Caco-2 (cell line): ENCODE measurements at regions not wholly inside any gene's neighbourhood (a gene's known extent, or its start where the extent isn't known, plus 50 kb on each side); places are given as distances from the start of the nearest gene placed in this dataset.

Source experiments
- BruUV-seq: library from RNA; stranded (reverse); fragments of 400-500 nt; replicated peaks from 2 replicates; lab custom pipeline; 2021; lab: Mats Ljungman, UMichigan
- CTCF ChIA-PET: fragments of 300-600 bp; sonication (Branson Sonifier 250); formaldehyde crosslinking; loops from one replicate; lab custom pipeline; 2022; ENCODE audit warnings: antibody characterized with exemption; lab: Charles Lee
- POLR2A ChIA-PET: fragments of 300-600 bp; sonication (Branson Sonifier 250); formaldehyde crosslinking; loops from one replicate; lab custom pipeline; 2022; ENCODE audit warnings: antibody characterized with exemption; lab: Charles Lee
- DNase-seq, 2 experiments: peaks; one replicate each; pipeline versions ENCODE4 v3.0.0 to v3.0.0-alpha.2; 2020 to 2022
- H3K27me3 ChIP-seq: replicated peaks from 2 replicates; pipeline ENCODE4 v1.6.0; 2011; ENCODE audit warnings: low read length; ENCODE audit not compliant: control insufficient read depth, insufficient read depth
- H3K36me3 ChIP-seq: 2 replicates; pipeline ENCODE4 v1.5.1; 2011; ENCODE audit warnings: low read length; ENCODE audit not compliant: control insufficient read depth, insufficient read depth
- H3K4me1 ChIP-seq: fragments of 250-450 bp; sonication (Bioruptor Pico); 2 replicates; pipeline ENCODE4 v1.5.1; 2020; ENCODE audit warnings: mild to moderate bottlenecking
- H3K4me3 ChIP-seq: 2 replicates; pipeline ENCODE4 v1.5.1; 2011; ENCODE audit warnings: low read depth, mild to moderate bottlenecking, control low read depth, low read length
- H3K9me3 ChIP-seq: fragments of 250-450 bp; sonication (Bioruptor Pico); 2 replicates; pipeline ENCODE4 v1.5.1; 2020; ENCODE audit warnings: mild to moderate bottlenecking, moderate library complexity
- H3K27ac Mint-ChIP-seq: one replicate; pipeline ENCODE4 v1.8.0; 2022; ENCODE audit warnings: mixed read lengths; ENCODE audit not compliant: unreplicated experiment
- H3K27me3 Mint-ChIP-seq: one replicate; pipeline ENCODE4 v1.8.0; 2022; ENCODE audit warnings: mixed read lengths; ENCODE audit not compliant: insufficient read depth, unreplicated experiment
- H3K36me3 Mint-ChIP-seq: one replicate; pipeline ENCODE4 v1.8.0; 2022; ENCODE audit warnings: mild to moderate bottlenecking, mixed read lengths; ENCODE audit not compliant: insufficient read depth, unreplicated experiment
- H3K4me1 Mint-ChIP-seq: one replicate; pipeline ENCODE4 v1.8.0; 2022; ENCODE audit warnings: low read depth, mixed read lengths; ENCODE audit not compliant: unreplicated experiment
- H3K4me3 Mint-ChIP-seq: one replicate; pipeline ENCODE4 v1.8.0; 2022; ENCODE audit warnings: mild to moderate bottlenecking, moderate library complexity, mixed read lengths; ENCODE audit not compliant: unreplicated experiment
- H3K9me3 Mint-ChIP-seq: one replicate; pipeline ENCODE4 v1.8.0; 2022; ENCODE audit warnings: mixed read lengths; ENCODE audit not compliant: unreplicated experiment
- intact Hi-C: fragments of 100-400 bp; cut with micrococcal nuclease; formaldehyde crosslinking; loops from one replicate; pipeline ENCODE4 v1.10.0; 2022; ENCODE audit not compliant: unreplicated experiment
- TF ChIP-seq, protein P1 (sequence below), 2 experiments: fragments of 200-600 bp in 1 of 2; IDR thresholded peaks; 1 replicate in 1 of 2; 2 replicates in 1 of 2; pipeline versions ENCODE4 v1.5.1 to v1.8.0; 2011 to 2022; ENCODE audit warnings: antibody characterized with exemption in 1 of 2, control low read depth in 1 of 2, inconsistent platforms in 1 of 2, low read depth in 1 of 2, low read length in 1 of 2, mild to moderate bottlenecking in 1 of 2, moderate library complexity in 1 of 2; ENCODE audit not compliant: insufficient read depth in 1 of 2, severe bottlenecking in 1 of 2, unreplicated experiment in 1 of 2

GRCh38 chr5:91706785-91707520 lies 323.8 kb upstream of the ARRDC3 start:
- Histone ChIP-seq H3K9me3 (no peaks in the 10 kb centered on the region), H3K4me1 (no peaks in the 10 kb centered on the region), H3K4me3 (no peak overlapping the region), H3K36me3 (no peaks in the 10 kb centered on the region), H3K27me3 (no peaks in the 10 kb centered on the region)
- BruUV-seq: no TSS peak
- Mint-ChIP-seq H3K36me3 (no peaks in the 10 kb centered on the region), H3K4me3 (no peak overlapping the region), H3K27ac (no peak overlapping the region), H3K9me3 (no peaks in the 10 kb centered on the region), H3K4me1 (no peaks in the 10 kb centered on the region), H3K27me3 (peaks cover 13% of the 10 kb centered on the region)
- CTCF ChIA-PET: no interaction called here
- POLR2A ChIA-PET: no interaction called here
- no peak for DNase-seq
- TF ChIP-seq, protein P1, sequence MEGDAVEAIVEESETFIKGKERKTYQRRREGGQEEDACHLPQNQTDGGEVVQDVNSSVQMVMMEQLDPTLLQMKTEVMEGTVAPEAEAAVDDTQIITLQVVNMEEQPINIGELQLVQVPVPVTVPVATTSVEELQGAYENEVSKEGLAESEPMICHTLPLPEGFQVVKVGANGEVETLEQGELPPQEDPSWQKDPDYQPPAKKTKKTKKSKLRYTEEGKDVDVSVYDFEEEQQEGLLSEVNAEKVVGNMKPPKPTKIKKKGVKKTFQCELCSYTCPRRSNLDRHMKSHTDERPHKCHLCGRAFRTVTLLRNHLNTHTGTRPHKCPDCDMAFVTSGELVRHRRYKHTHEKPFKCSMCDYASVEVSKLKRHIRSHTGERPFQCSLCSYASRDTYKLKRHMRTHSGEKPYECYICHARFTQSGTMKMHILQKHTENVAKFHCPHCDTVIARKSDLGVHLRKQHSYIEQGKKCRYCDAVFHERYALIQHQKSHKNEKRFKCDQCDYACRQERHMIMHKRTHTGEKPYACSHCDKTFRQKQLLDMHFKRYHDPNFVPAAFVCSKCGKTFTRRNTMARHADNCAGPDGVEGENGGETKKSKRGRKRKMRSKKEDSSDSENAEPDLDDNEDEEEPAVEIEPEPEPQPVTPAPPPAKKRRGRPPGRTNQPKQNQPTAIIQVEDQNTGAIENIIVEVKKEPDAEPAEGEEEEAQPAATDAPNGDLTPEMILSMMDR (IDR thresholded peaks at IDR 0.05; ENCODE audit: insufficient read depth in 1 of 2, low read depth in 1 of 2, low read length in 1 of 2, severe bottlenecking in 1 of 2, unreplicated experiment in 1 of 2): no peak
- intact Hi-C loops: no loop called here

- no TSS peak for BruUV-seq
- H3K27ac Mint-ChIP-seq: no peak overlapping the region
- CTCF ChIA-PET: no interaction called here
- no peak overlapping the region for H3K4me3 Mint-ChIP-seq
- intact Hi-C loops: no loop called here
- POLR2A ChIA-PET: no interaction called here
- no peak for DNase-seq
- Histone ChIP-seq H3K4me1 (no peaks in the 10 kb centered on the region), H3K36me3 (no peaks in the 10 kb centered on the region), H3K9me3 (no peaks in the 10 kb centered on the region), H3K4me3 (no peak overlapping the region), H3K27me3 (no peaks in the 10 kb centered on the region)
- peaks cover 9% of the 10 kb centered on the region for H3K9me3 Mint-ChIP-seq
- TF ChIP-seq, protein P1 (IDR thresholded peaks at IDR 0.05; ENCODE audit: insufficient read depth in 1 of 2, low read depth in 1 of 2, low read length in 1 of 2, severe bottlenecking in 1 of 2, unreplicated experiment in 1 of 2): no peak
- no peaks in the 10 kb centered on the region for H3K4me1 Mint-ChIP-seq
- peaks cover 13% of the 10 kb centered on the region for H3K27me3 Mint-ChIP-seq
- H3K36me3 Mint-ChIP-seq: no peaks in the 10 kb centered on the region
Measured at GRCh38 chr5:91703128-91703527, 320.0 kb upstream of the ARRDC3 start.

DNA sequence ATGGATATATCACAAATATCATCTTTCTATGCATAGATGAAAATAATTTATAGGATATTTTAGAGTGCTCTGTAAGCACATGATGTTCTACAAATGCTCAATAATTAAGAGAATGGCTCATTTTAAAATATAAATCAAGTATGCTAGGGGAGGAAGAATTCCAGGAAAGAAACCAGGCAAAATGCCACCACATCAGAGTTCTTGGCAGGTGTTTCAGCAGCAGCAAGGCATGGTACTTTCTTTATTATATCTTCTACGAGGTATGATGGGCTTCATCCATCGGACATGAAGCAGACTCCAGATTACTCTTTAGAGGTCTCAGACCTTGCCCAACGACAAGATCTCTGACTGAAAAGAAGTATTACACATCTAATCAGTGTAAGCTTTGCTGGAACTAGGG lies 316.3 kb upstream of the ARRDC3 start:
- no peaks in the 10 kb centered on the region for H3K4me1 ChIP-seq
- H3K9me3 Mint-ChIP-seq: peaks cover 9% of the 10 kb centered on the region
- TF ChIP-seq, protein P1 (IDR thresholded peaks at IDR 0.05; ENCODE audit: insufficient read depth in 1 of 2, low read depth in 1 of 2, low read length in 1 of 2, severe bottlenecking in 1 of 2, unreplicated experiment in 1 of 2): no peak
- CTCF ChIA-PET: no interaction called here
- no peaks in the 10 kb centered on the region for H3K4me1 Mint-ChIP-seq
- no peak overlapping the region for H3K4me3 Mint-ChIP-seq
- H3K27me3 Mint-ChIP-seq: peaks cover 3% of the 10 kb centered on the region
- POLR2A ChIA-PET: no interaction called here
- no peak overlapping the region for H3K4me3 ChIP-seq
- H3K27ac Mint-ChIP-seq: no peak overlapping the region
- H3K36me3 ChIP-seq: no peaks in the 10 kb centered on the region
- no peaks in the 10 kb centered on the region for H3K36me3 Mint-ChIP-seq
- no TSS peak for BruUV-seq
- H3K27me3 ChIP-seq: no peaks in the 10 kb centered on the region
- H3K9me3 ChIP-seq: no peaks in the 10 kb centered on the region
- no peak for DNase-seq
- intact Hi-C loops: no loop called here
